Neural cell (in vitro differentiated cells): ENCODE measurements at regions not wholly inside any gene's neighbourhood (a gene's known extent, or its start where the extent isn't known, plus 50 kb on each side); places are given as distances from the start of the nearest gene placed in this dataset.

Source experiments
- EP300 ChIP-seq: fragments of 450-650 bp; conservative IDR thresholded peaks from 2 replicates; pipeline ENCODE4 v1.6.1; 2014; ENCODE audit warnings: antibody characterized with exemption, mild to moderate bottlenecking, moderate library complexity; ENCODE audit not compliant: poor library complexity, severe bottlenecking
- EZH2 ChIP-seq: fragments of 200-600, 300-800 bp; shearing (Covaris generic), sonication (generic); IDR thresholded peaks from 2 replicates; pipeline ENCODE4 v1.6.1; 2014; ENCODE audit warnings: antibody characterized with exemption, low read length, borderline replicate concordance, mild to moderate bottlenecking; ENCODE audit not compliant: insufficient read depth, poor library complexity, severe bottlenecking
- MXI1 ChIP-seq: fragments of 450-650 bp; conservative IDR thresholded peaks from 2 replicates; pipeline ENCODE4 v1.6.1; 2014; ENCODE audit warnings: antibody characterized with exemption, mild to moderate bottlenecking; ENCODE audit not compliant: poor library complexity, severe bottlenecking
- POLR2AphosphoS5 ChIP-seq: IDR thresholded peaks from 2 replicates; pipeline ENCODE4 v1.6.1; 2012
- RAD21 ChIP-seq: fragments of 450-650 bp; conservative IDR thresholded peaks from 2 replicates; pipeline ENCODE4 v1.6.1; 2014; ENCODE audit warnings: antibody characterized with exemption, mild to moderate bottlenecking, moderate library complexity
- SMC3 ChIP-seq: fragments of 450-650 bp; conservative IDR thresholded peaks from 2 replicates; pipeline ENCODE4 v1.6.1; 2014; ENCODE audit warnings: antibody characterized with exemption, mild to moderate bottlenecking, moderate library complexity; ENCODE audit not compliant: poor library complexity
- TAF1 ChIP-seq: IDR thresholded peaks from 2 replicates; pipeline ENCODE4 v1.6.1; 2012; ENCODE audit warnings: low read depth
- TF ChIP-seq, protein P1 (sequence below): fragments of 450-650 bp; IDR thresholded peaks from 2 replicates; pipeline ENCODE4 v1.5.1; 2014; ENCODE audit warnings: antibody characterized with exemption, mild to moderate bottlenecking, moderate library complexity; ENCODE audit not compliant: poor library complexity, severe bottlenecking
- TF ChIP-seq, protein P2 (sequence below): IDR thresholded peaks from 2 replicates; pipeline ENCODE4 v1.6.1; 2012; ENCODE audit warnings: borderline replicate concordance

DNA sequence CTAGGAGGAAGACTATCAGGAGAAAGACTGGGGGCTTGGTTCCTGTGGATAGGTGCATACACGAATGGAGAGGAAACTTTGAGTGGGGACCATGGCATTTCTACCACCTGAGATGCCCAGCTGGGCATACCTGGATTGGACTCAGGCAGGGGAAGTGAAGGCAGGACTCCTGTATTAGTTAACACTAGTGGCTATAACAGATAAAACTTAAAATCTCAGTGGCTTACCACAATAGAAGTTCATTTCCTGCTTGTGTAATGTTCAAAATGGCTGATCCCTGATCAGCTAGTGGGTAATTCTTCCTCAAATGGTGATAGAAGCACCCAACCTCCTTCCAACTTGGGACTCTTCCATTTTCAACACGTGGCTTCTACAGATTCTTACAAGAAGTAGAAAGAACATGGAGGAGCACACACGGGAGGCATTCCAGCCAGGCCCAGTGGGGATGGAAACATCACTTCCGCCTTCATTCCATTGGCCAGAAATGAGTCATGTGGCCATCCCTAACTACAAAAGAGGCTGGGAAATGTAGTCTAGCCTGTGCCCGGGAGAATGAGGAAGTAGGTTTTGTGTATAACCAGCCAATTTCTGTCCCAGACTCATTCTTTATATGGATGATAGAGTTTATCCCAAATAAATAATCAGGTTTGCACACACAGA lies 112.1 kb downstream of the UTP18 start:
- TF ChIP-seq, protein P1, sequence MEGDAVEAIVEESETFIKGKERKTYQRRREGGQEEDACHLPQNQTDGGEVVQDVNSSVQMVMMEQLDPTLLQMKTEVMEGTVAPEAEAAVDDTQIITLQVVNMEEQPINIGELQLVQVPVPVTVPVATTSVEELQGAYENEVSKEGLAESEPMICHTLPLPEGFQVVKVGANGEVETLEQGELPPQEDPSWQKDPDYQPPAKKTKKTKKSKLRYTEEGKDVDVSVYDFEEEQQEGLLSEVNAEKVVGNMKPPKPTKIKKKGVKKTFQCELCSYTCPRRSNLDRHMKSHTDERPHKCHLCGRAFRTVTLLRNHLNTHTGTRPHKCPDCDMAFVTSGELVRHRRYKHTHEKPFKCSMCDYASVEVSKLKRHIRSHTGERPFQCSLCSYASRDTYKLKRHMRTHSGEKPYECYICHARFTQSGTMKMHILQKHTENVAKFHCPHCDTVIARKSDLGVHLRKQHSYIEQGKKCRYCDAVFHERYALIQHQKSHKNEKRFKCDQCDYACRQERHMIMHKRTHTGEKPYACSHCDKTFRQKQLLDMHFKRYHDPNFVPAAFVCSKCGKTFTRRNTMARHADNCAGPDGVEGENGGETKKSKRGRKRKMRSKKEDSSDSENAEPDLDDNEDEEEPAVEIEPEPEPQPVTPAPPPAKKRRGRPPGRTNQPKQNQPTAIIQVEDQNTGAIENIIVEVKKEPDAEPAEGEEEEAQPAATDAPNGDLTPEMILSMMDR, result no peak
- TF ChIP-seq SMC3 (no peak), TAF1 (no peak), EZH2 (no peak), RAD21 (no peak), POLR2AphosphoS5 (no peak), EP300 (no peak), MXI1 (no peak)
- TF ChIP-seq, protein P2, sequence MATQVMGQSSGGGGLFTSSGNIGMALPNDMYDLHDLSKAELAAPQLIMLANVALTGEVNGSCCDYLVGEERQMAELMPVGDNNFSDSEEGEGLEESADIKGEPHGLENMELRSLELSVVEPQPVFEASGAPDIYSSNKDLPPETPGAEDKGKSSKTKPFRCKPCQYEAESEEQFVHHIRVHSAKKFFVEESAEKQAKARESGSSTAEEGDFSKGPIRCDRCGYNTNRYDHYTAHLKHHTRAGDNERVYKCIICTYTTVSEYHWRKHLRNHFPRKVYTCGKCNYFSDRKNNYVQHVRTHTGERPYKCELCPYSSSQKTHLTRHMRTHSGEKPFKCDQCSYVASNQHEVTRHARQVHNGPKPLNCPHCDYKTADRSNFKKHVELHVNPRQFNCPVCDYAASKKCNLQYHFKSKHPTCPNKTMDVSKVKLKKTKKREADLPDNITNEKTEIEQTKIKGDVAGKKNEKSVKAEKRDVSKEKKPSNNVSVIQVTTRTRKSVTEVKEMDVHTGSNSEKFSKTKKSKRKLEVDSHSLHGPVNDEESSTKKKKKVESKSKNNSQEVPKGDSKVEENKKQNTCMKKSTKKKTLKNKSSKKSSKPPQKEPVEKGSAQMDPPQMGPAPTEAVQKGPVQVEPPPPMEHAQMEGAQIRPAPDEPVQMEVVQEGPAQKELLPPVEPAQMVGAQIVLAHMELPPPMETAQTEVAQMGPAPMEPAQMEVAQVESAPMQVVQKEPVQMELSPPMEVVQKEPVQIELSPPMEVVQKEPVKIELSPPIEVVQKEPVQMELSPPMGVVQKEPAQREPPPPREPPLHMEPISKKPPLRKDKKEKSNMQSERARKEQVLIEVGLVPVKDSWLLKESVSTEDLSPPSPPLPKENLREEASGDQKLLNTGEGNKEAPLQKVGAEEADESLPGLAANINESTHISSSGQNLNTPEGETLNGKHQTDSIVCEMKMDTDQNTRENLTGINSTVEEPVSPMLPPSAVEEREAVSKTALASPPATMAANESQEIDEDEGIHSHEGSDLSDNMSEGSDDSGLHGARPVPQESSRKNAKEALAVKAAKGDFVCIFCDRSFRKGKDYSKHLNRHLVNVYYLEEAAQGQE, result no peak
